ENCODE measurements at regions not wholly inside any gene's neighbourhood (a gene's known extent, or its start where the extent isn't known, plus 50 kb on each side); places are given as distances from the start of the nearest gene placed in this dataset.

- no peaks in the 10 kb centered on the region for H3K36me3 ChIP-seq (ENCODE audit: control insufficient read depth, insufficient read depth, low read length)
- no peaks in the 10 kb centered on the region for H3K27me3 ChIP-seq (ENCODE audit: control insufficient read depth, insufficient read depth, low read length)
- H3K27ac ChIP-seq (ENCODE audit: low read depth, low read length): no peak overlapping the region
- no peak overlapping the region for H3K9ac ChIP-seq (ENCODE audit: low read length)
- peaks cover 4% of the 10 kb centered on the region for H3K4me1 ChIP-seq (ENCODE audit: control insufficient read depth, insufficient read depth, low read length)
- no peak overlapping the region for H3K4me3 ChIP-seq (ENCODE audit: low read length)
Observed at GRCh38 chr6:126784161-126784790, 334.2 kb upstream of the RSPO3 start.

GRCh38 chr6:126786262-126786661, 332.2 kb upstream of the RSPO3 start:
- Histone ChIP-seq H3K4me3 (ENCODE audit: low read length) (no peak overlapping the region), H3K27ac (ENCODE audit: low read depth, low read length) (no peak overlapping the region), H3K9ac (ENCODE audit: low read length) (no peak overlapping the region), H3K4me1 (ENCODE audit: control insufficient read depth, insufficient read depth, low read length) (peaks cover 4% of the 10 kb centered on the region), H3K36me3 (ENCODE audit: control insufficient read depth, insufficient read depth, low read length) (no peaks in the 10 kb centered on the region), H3K27me3 (ENCODE audit: control insufficient read depth, insufficient read depth, low read length) (no peaks in the 10 kb centered on the region)

GRCh38 chr6:126787635-126788034, 330.8 kb upstream of the RSPO3 start:
- peaks cover 4% of the 10 kb centered on the region for H3K4me1 ChIP-seq (ENCODE audit: control insufficient read depth, insufficient read depth, low read length)
- no peaks in the 10 kb centered on the region for H3K27me3 ChIP-seq (ENCODE audit: control insufficient read depth, insufficient read depth, low read length)
- H3K9ac ChIP-seq (ENCODE audit: low read length): no peak overlapping the region
- no peaks in the 10 kb centered on the region for H3K36me3 ChIP-seq (ENCODE audit: control insufficient read depth, insufficient read depth, low read length)
- H3K27ac ChIP-seq (ENCODE audit: low read depth, low read length): no peak overlapping the region
- H3K4me3 ChIP-seq (ENCODE audit: low read length): no peak overlapping the region

GRCh38 chr6:126788861-126789365, 329.6 kb upstream of the RSPO3 start:
- Histone ChIP-seq H3K27ac (ENCODE audit: low read depth, low read length) (no peak overlapping the region), H3K27me3 (ENCODE audit: control insufficient read depth, insufficient read depth, low read length) (no peaks in the 10 kb centered on the region)

GRCh38 chr6:126792340-126793085, 326.0 kb upstream of the RSPO3 start:
- no peaks in the 10 kb centered on the region for H3K27me3 ChIP-seq (ENCODE audit: control insufficient read depth, insufficient read depth, low read length)
- H3K4me3 ChIP-seq (ENCODE audit: low read length): no peak overlapping the region
- no peak overlapping the region for H3K9ac ChIP-seq (ENCODE audit: low read length)
- no peaks in the 10 kb centered on the region for H3K36me3 ChIP-seq (ENCODE audit: control insufficient read depth, insufficient read depth, low read length)
- no peak overlapping the region for H3K27ac ChIP-seq (ENCODE audit: low read depth, low read length)
- no peaks in the 10 kb centered on the region for H3K4me1 ChIP-seq (ENCODE audit: control insufficient read depth, insufficient read depth, low read length)

More at GRCh38 chr6:126788861-126789365, 329.6 kb upstream of the RSPO3 start:
- Histone ChIP-seq H3K9ac (ENCODE audit: low read length) (no peak overlapping the region), H3K4me3 (ENCODE audit: low read length) (no peak overlapping the region), H3K4me1 (ENCODE audit: control insufficient read depth, insufficient read depth, low read length) (peaks cover 4% of the 10 kb centered on the region), H3K36me3 (ENCODE audit: control insufficient read depth, insufficient read depth, low read length) (no peaks in the 10 kb centered on the region)

- no peak overlapping the region for H3K9ac ChIP-seq (ENCODE audit: low read length)
- H3K4me3 ChIP-seq (ENCODE audit: low read length): no peak overlapping the region
- H3K36me3 ChIP-seq (ENCODE audit: control insufficient read depth, insufficient read depth, low read length): no peaks in the 10 kb centered on the region
- no peaks in the 10 kb centered on the region for H3K4me1 ChIP-seq (ENCODE audit: control insufficient read depth, insufficient read depth, low read length)
- H3K27ac ChIP-seq (ENCODE audit: low read depth, low read length): no peak overlapping the region
- H3K27me3 ChIP-seq (ENCODE audit: control insufficient read depth, insufficient read depth, low read length): no peaks in the 10 kb centered on the region
Observed at GRCh38 chr6:126795161-126795560, 323.3 kb upstream of the RSPO3 start.

- H3K27ac ChIP-seq (ENCODE audit: low read depth, low read length): no peak overlapping the region
- no peak overlapping the region for H3K9ac ChIP-seq (ENCODE audit: low read length)
- H3K27me3 ChIP-seq (ENCODE audit: control insufficient read depth, insufficient read depth, low read length): no peaks in the 10 kb centered on the region
- no peaks in the 10 kb centered on the region for H3K4me1 ChIP-seq (ENCODE audit: control insufficient read depth, insufficient read depth, low read length)
- no peaks in the 10 kb centered on the region for H3K36me3 ChIP-seq (ENCODE audit: control insufficient read depth, insufficient read depth, low read length)
- no peak overlapping the region for H3K4me3 ChIP-seq (ENCODE audit: low read length)
Observed at GRCh38 chr6:126797981-126798380, 320.5 kb upstream of the RSPO3 start.

GRCh38 chr6:126803769-126804168, 314.7 kb upstream of the RSPO3 start:
- Histone ChIP-seq H3K36me3 (ENCODE audit: control insufficient read depth, insufficient read depth, low read length) (no peaks in the 10 kb centered on the region), H3K9ac (ENCODE audit: low read length) (no peak overlapping the region), H3K4me3 (ENCODE audit: low read length) (no peak overlapping the region), H3K4me1 (ENCODE audit: control insufficient read depth, insufficient read depth, low read length) (no peaks in the 10 kb centered on the region), H3K27ac (ENCODE audit: low read depth, low read length) (no peak overlapping the region), H3K27me3 (ENCODE audit: control insufficient read depth, insufficient read depth, low read length) (no peaks in the 10 kb centered on the region)

- Histone ChIP-seq H3K36me3 (ENCODE audit: control insufficient read depth, insufficient read depth, low read length) (no peaks in the 10 kb centered on the region), H3K27me3 (ENCODE audit: control insufficient read depth, insufficient read depth, low read length) (no peaks in the 10 kb centered on the region), H3K4me1 (ENCODE audit: control insufficient read depth, insufficient read depth, low read length) (no peaks in the 10 kb centered on the region), H3K4me3 (ENCODE audit: low read length) (no peak overlapping the region), H3K9ac (ENCODE audit: low read length) (no peak overlapping the region), H3K27ac (ENCODE audit: low read depth, low read length) (no peak overlapping the region)
Observed at GRCh38 chr6:126804332-126805064, 314.0 kb upstream of the RSPO3 start.

- Histone ChIP-seq H3K27me3 (ENCODE audit: control insufficient read depth, insufficient read depth, low read length) (no peaks in the 10 kb centered on the region), H3K27ac (ENCODE audit: low read depth, low read length) (no peak overlapping the region), H3K36me3 (ENCODE audit: control insufficient read depth, insufficient read depth, low read length) (no peaks in the 10 kb centered on the region), H3K4me3 (ENCODE audit: low read length) (no peak overlapping the region), H3K4me1 (ENCODE audit: control insufficient read depth, insufficient read depth, low read length) (no peaks in the 10 kb centered on the region), H3K9ac (ENCODE audit: low read length) (no peak overlapping the region)
Observed at GRCh38 chr6:126805861-126806260, 312.6 kb upstream of the RSPO3 start.

- no peak overlapping the region for H3K27ac ChIP-seq (ENCODE audit: low read depth, low read length)
- H3K4me3 ChIP-seq (ENCODE audit: low read length): no peak overlapping the region
- no peaks in the 10 kb centered on the region for H3K27me3 ChIP-seq (ENCODE audit: control insufficient read depth, insufficient read depth, low read length)
- no peaks in the 10 kb centered on the region for H3K36me3 ChIP-seq (ENCODE audit: control insufficient read depth, insufficient read depth, low read length)
- H3K9ac ChIP-seq (ENCODE audit: low read length): no peak overlapping the region
- no peaks in the 10 kb centered on the region for H3K4me1 ChIP-seq (ENCODE audit: control insufficient read depth, insufficient read depth, low read length)
Observed at GRCh38 chr6:126807876-126808275, 310.6 kb upstream of the RSPO3 start.

GRCh38 chr6:126811321-126811720, 307.1 kb upstream of the RSPO3 start:
- no peak overlapping the region for H3K4me3 ChIP-seq (ENCODE audit: low read length)
- H3K27me3 ChIP-seq (ENCODE audit: control insufficient read depth, insufficient read depth, low read length): no peaks in the 10 kb centered on the region
- no peaks in the 10 kb centered on the region for H3K4me1 ChIP-seq (ENCODE audit: control insufficient read depth, insufficient read depth, low read length)
- H3K36me3 ChIP-seq (ENCODE audit: control insufficient read depth, insufficient read depth, low read length): no peaks in the 10 kb centered on the region
- H3K27ac ChIP-seq (ENCODE audit: low read depth, low read length): no peak overlapping the region
- no peak overlapping the region for H3K9ac ChIP-seq (ENCODE audit: low read length)

Measured in rectal smooth muscle tissue (tissue), 1 donor.